ENCODE measurements at regions not wholly inside any gene's neighbourhood (a gene's known extent, or its start where the extent isn't known, plus 50 kb on each side); places are given as distances from the start of the nearest gene placed in this dataset.

GRCh38 chr16:79272141-79272577 lies 328.4 kb downstream of the MAF start:
- FAIRE-seq: no peak
- Histone ChIP-seq H3K9me3 (replicated peaks; ENCODE audit: control insufficient read depth, insufficient read depth, low read depth, low read length) (no peaks in the 10 kb centered on the region), H3K4me3 (no peak overlapping the region), H3K27me3 (ENCODE audit: control insufficient read depth in 2 of 2, insufficient read depth in 2 of 2, low read length in 2 of 2) (peaks cover 8 to 24% of the 10 kb centered on the region in 2 experiments; a peak in 2 of 5 replicates), H3K4me2 (ENCODE audit: insufficient read depth, low read length) (no peak overlapping the region), H3K9ac (ENCODE audit: insufficient read depth in 1 of 2, low read depth in 2 of 2, low read length in 2 of 2) (no peak overlapping the region), H3K9me1 (ENCODE audit: control insufficient read depth, insufficient read depth, low read length) (no peaks in the 10 kb centered on the region), H2AFZ (ENCODE audit: low read depth, low read length) (no peak overlapping the region), H3K4me1 (replicated peaks in 1 of 2; ENCODE audit: control insufficient read depth in 2 of 2, insufficient read depth in 2 of 2, low read length in 2 of 2) (no peaks in the 10 kb centered on the region), H4K20me1 (replicated peaks; ENCODE audit: control insufficient read depth, insufficient read depth, low read length) (no peaks in the 10 kb centered on the region), H3K79me2 (ENCODE audit: control insufficient read depth, insufficient read depth, low read length) (no peaks in the 10 kb centered on the region), H3K27ac (ENCODE audit: extremely low read depth, low read depth, low read length) (no peak overlapping the region), H3K36me3 (ENCODE audit: control insufficient read depth, insufficient read depth, low read length) (no peaks in the 10 kb centered on the region)
- DNase-seq (ENCODE audit: extremely low read depth in 1 of 4, low spot score in 3 of 4): peak in 1 of 4 experiments; percentile 10
- in situ Hi-C loops (cut with MboI) (no loop called here), intact Hi-C loops (cut with micrococcal nuclease) (no loop called here)
- ChIA-PET CTCF (ENCODE audit: low intra/inter-chr PET ratio) (no interaction called here), POLR2A (no interaction called here)
- WGBS (ENCODE audit: insufficient coverage, low coverage, missing lambda C conversion rate): 3% methylated on average over 19 of the region's 19 CpGs
- BruUV-seq (replicated peaks): no TSS peak
- ATAC-seq: peak; percentile 63
- TF ChIP-seq AFF4 (CRISPR knock-in tag; IDR thresholded peaks at IDR 0.05) (no peak), KLF6 (CRISPR knock-in tag; IDR thresholded peaks at IDR 0.05; ENCODE audit: borderline replicate concordance) (no peak), ZNF583 (CRISPR knock-in tag; IDR thresholded peaks at IDR 0.05) (no peak), REST (IDR thresholded peaks at IDR 0.05; ENCODE audit: borderline replicate concordance) (no peak), REST (CRISPR knock-in tag; IDR thresholded peaks at IDR 0.05; ENCODE audit: low read depth) (no peak), TEAD4 (IDR thresholded peaks at IDR 0.05; ENCODE audit: low read length) (no peak), TEAD4 (CRISPR knock-in tag; IDR thresholded peaks at IDR 0.05; ENCODE audit: borderline replicate concordance) (no peak), CSDE1 (IDR thresholded peaks at IDR 0.05) (no peak), KLF1 (tag; IDR thresholded peaks at IDR 0.05) (no peak), E2F1 (CRISPR knock-in tag; IDR thresholded peaks at IDR 0.05) (no peak)
